HS-27A (cell line): ENCODE measurements at regions not wholly inside any gene's neighbourhood (a gene's known extent, or its start where the extent isn't known, plus 50 kb on each side); places are given as distances from the start of the nearest gene placed in this dataset.

Experiments
- DNase-seq: peaks from one replicate; pipeline ENCODE4 v3.0.0-alpha.2; 2012; ENCODE audit warnings: low read depth, missing footprints

GRCh38 chr2:204436230-204436629 lies 109.0 kb upstream of the PARD3B start:
- DNase-seq = no peak

GRCh38 chr2:204437408-204437807 lies 107.9 kb upstream of the PARD3B start:
- no peak for DNase-seq

GRCh38 chr2:204437815-204438756 lies 107.2 kb upstream of the PARD3B start:
- no peak for DNase-seq

DNA sequence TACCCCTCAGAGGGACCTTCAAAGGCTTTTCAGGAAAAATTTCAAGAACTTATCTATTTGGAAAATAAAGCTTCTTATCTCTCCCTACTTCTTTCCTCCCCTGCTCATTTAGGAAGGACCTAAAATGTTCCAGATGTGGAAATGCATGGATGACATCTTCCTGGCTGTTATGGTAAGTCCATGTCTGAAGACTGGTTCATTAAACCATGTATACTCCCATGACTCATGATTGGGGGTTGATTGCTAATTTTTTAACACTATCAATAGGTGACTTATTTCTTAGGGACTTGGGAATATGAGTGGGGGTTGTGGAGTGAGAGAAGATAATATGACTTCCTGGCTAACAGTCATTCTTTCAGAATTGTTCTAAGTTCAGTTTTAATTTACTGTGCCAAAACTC lies 104.0 kb upstream of the PARD3B start:
- no peak for DNase-seq

DNA sequence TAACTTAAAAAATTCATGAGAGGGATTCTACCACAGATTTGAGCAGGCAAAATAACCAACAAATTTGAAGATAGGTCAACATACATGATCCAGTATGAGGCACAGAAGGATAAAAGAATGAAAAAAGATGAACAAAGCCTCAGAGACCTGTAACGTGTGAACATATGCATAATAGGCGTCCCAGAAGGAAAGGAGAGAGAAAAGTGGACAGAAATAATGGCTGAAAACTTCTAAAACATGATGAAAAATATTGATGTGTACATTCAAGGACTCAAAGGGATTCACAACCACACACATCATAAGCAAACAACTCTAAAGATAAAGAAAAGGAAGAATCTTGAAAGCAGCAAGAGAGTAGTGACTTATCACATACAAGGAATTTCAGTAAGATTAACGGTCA lies 100.1 kb upstream of the PARD3B start:
- DNase-seq = no peak

DNA sequence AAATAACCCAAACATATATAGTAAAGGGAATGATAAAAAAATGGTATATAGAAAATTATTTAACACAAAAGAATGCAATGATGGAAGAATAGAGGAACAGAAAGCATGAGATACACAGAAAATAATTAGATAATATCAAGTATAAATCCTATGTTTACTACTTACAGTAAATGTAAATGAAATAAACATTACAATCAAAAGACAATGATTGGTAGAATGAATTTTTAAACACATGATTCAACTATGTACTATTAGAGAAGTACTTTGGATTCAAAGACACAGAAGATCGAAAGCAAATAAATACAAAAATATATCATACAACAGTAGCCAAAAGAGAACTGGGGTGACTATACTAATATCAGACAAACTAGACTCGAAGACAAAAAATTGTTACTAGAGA lies 97.6 kb upstream of the PARD3B start:
- no peak for DNase-seq

DNA sequence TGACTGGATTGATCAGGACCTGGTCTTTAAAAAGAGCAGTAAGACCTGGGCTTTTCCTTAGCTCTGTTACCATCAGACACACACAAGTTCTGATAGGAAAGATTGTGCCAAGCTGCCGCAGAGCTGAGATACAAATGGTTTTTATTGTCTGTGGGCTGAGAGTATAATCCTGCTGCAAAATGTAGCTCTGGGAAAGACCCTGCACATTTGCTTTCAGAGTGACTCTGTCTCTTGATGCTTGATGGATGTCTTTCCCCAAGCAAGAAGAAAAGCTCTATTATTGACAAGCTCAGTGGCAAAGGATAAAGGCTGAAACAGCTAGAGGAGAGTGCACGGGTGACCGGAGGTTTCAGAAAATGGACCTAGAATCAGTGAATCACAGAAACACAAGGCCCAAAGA lies 95.3 kb upstream of the PARD3B start:
- no peak for DNase-seq

DNA sequence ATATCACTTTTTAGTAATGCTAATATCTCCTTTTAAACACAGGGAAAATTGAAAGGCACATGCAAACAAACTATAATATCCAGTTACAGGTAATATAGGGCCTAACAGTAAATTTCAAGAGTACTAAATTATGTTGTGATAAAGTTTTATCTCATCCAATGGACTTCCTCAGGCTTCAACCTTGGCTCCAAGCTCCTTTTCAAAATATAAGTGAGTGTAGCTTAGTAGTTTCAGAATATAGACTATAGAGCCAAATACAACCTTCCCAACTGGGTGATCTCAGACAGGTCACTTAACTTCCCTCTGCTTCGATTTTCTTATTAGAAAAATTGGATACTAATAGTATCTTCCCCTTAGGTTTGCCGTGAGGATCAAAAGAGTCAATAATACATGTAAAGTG lies 93.5 kb upstream of the PARD3B start:
- DNase-seq = no peak

GRCh38 chr2:204452464-204453023 lies 92.7 kb upstream of the PARD3B start:
- peak; percentile 72 for DNase-seq

DNA sequence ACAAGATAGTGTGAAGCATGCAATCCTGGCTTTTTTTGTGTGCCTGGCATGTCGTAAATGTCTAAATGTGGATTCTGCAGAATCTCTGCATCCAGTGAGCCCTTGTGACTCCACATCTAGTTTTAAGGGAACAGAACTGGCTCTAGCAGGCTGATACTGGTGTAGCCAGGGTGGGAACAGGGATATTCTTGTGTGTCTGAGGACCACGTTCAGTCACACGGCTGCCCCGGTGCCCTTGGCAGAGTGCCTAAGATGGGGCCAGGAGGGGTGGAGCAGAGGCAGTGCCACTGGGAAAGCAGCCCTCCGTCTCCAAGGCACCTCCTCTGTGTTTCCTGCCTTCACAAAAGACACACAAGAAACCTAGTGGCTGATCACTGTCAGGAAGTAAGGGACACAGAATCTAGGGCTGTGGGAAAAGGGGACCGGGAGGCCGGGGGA lies 91.5 kb upstream of the PARD3B start:
- no peak for DNase-seq

DNA sequence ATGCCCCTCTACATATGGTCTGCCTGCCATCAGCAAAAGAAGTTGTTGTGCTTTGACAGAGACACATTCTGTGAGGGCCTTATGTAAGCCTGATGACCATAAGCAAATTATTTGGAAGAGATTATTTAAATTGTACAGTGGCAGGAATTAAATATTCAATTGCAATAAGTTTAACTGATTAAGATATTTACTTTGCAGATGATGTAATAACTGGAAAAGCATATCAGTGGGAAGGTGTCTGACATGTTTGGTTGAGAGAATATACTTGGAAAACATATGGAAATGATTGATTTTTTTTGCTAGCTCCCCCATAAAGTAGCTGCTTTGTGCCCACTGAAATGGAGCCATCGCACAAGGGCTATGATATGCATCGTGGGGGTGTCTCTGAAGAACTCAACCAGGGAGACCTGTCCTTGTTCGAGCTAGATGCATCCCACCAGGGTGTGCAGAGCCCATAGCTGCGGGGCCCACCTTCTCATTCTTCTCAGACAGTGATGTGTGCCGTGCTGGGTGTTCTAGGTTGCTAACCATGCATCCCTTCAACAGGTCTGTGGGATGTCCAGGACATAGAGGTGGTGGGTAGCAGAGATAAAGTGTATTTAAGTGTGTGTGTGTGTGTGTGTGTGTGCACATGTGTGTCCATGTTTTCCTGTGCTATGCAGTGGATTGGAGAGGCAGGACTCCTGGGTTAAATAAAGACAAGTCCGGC lies 90.4 kb upstream of the PARD3B start:
- DNase-seq = no peak

- DNase-seq = peak; percentile 51
Measured at GRCh38 chr2:204468746-204469429, 76.4 kb upstream of the PARD3B start.

- DNase-seq = no peak
Measured at GRCh38 chr2:204470178-204470620, 75.1 kb upstream of the PARD3B start.

- no peak for DNase-seq
Measured at GRCh38 chr2:204470621-204471196, 74.6 kb upstream of the PARD3B start.

DNA sequence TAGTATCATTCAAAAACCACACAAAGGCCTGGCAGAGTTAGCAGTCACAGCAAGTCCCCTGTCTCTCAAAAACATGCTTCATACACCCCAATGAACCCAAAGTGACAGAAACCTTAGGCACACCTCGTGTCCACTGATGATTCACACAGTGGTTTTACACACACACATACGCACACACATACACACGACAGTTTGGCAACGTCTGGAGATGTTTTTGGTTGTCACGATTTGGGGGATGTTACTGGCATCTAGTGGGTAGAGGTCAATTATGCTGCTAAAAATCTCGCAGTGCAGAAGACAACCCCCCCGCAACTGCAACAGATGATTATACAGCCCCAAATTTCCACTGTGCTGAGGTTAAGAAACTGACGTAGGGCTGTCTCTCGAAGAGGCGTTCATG lies 72.9 kb upstream of the PARD3B start:
- DNase-seq = no peak

DNA sequence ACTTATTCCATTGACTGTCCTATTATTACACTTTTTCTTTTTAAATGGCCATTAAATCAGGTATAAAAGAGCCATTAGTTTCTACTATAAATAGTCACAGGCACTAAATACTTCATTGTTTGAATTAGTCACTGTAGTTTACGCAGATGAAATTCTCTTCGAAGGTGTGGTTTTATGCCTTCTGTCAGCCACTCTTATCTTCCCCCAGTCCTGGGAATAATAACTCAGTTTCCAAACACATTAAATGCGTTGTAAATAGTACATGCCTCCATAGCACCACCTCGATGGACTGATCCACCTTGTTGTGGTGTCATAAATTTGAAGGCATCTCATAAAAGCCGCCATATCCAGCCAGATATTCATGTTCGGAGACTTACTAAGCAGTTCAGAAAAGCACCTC lies 72.1 kb upstream of the PARD3B start:
- DNase-seq = no peak

GRCh38 chr2:204475399-204475798 lies 69.9 kb upstream of the PARD3B start:
- DNase-seq = no peak

DNA sequence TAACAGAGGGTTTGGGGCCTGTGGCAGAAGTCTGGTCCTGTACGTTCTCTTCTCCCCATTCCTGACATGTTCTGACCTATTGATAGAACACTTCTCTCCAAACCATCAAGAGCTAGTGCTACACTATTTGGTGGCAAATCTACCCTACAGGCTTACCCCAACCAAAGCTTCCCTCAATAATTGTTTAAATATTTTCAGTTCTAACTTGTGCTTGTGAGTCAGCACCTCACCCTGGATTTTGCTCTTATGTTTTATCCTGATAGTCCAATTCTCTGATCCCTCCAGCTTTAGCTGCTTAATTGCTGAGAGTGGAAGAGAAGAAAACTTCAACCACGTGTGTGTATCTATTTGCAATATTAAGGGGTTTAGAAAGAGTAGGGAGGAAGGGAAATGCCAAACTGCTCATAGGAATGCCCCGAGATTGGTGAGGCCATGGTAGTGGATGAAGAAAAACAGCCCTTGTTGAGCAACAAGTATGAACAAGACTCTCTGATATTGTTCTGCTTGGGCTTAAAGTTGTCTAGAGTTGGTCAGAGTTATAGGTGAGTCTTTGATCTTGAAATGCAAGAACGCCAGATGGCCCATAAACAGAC lies 67.8 kb upstream of the PARD3B start:
- no peak for DNase-seq

DNA sequence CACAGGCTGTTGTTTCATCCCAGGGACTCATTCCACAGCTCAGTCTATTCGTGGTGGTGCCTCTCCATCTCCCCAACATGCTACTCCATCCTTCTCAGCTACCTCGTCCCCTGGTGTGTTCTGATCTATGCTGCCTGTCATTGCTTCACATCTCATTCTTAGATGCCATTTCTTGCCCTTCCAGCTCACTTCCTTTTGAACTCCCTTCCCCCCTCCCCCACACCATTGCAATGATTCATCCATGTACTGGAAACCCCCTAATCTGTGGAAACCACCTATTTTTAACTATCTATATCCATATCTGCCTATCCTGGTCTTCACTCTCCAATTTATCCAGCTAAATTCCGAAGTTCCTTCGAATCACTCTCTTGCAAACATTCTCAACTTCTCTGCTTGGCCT lies 65.7 kb upstream of the PARD3B start:
- DNase-seq = no peak

- no peak for DNase-seq
Measured at GRCh38 chr2:204480676-204481075, 64.6 kb upstream of the PARD3B start.

GRCh38 chr2:204483608-204484081 lies 61.6 kb upstream of the PARD3B start:
- no peak for DNase-seq
